Cardiac fibroblast (primary cell): ENCODE measurements at regions not wholly inside any gene's neighbourhood (a gene's known extent, or its start where the extent isn't known, plus 50 kb on each side); places are given as distances from the start of the nearest gene placed in this dataset.

ENCODE experiments used
- DNase-seq, 2 donors: peaks; one replicate each; pipeline versions ENCODE4 v3.0.0 to v3.0.0-alpha.2; 2010; ENCODE audit warnings: low read depth in 2 of 2
- H3K4me3 ChIP-seq, 2 donors: replicated peaks in 1 of 2; 1 replicate in 1 of 2; 2 replicates in 1 of 2; pipeline ENCODE4 v1.5.1; 2011; ENCODE audit warnings: low read depth in 2 of 2, low read length in 2 of 2, mild to moderate bottlenecking in 2 of 2, moderate library complexity in 1 of 2
- TF ChIP-seq, protein P1 (sequence below): IDR thresholded peaks from one replicate; pipeline ENCODE4 v1.5.1; 2011; ENCODE audit warnings: low read depth, mild to moderate bottlenecking, low read length, inconsistent platforms

DNA sequence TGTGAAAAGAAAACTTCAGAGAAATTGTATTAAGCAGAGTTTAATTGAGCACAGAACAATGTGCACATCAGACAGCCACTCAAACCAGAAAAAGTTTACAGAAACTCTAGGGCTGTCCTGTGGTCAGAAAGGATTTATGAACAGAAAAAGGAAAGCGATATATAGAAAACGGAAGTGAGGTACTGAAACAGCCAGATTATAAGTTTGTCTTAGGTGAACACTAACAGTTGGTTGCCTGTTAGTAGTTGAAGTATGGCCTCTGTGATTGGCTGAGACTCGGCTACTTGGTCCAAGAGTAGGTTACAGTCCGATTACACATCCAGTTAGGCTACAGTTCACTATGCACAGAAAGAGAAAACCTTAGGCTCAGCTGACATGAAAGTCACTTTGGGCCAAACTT is 1232.5 kb upstream of the RAG2 start:
- TF ChIP-seq, protein P1, sequence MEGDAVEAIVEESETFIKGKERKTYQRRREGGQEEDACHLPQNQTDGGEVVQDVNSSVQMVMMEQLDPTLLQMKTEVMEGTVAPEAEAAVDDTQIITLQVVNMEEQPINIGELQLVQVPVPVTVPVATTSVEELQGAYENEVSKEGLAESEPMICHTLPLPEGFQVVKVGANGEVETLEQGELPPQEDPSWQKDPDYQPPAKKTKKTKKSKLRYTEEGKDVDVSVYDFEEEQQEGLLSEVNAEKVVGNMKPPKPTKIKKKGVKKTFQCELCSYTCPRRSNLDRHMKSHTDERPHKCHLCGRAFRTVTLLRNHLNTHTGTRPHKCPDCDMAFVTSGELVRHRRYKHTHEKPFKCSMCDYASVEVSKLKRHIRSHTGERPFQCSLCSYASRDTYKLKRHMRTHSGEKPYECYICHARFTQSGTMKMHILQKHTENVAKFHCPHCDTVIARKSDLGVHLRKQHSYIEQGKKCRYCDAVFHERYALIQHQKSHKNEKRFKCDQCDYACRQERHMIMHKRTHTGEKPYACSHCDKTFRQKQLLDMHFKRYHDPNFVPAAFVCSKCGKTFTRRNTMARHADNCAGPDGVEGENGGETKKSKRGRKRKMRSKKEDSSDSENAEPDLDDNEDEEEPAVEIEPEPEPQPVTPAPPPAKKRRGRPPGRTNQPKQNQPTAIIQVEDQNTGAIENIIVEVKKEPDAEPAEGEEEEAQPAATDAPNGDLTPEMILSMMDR: no peak
- no peak for DNase-seq

DNA sequence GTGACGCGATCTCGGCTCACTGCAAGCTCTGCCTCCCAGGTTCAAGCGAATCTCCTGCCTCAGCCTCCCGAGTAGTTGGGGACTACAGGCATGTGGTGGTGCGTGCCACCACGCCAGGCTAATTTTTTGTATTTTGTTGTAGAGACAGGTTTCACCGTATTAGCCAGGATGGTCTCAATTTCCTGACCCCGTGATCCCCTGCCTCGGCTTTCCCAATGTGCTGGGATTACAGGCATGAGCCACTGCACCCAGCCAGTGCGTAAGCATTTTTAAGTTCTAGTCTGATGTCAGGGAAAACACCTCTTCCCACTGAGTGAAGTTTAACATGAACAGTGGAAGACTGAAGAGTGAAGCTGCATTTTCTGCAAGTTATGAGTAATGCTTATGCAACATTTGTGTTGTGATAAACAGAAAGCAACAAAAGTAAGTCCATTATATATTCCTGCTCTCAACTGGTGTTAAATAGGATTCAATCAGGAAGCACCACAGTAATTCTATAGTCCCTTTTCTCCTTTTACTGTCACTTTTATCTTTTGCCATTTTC is 1219.8 kb upstream of the RAG2 start:
- TF ChIP-seq, protein P1: no peak
- DNase-seq: peak; percentile 18 to 41
- no peak overlapping the region for H3K4me3 ChIP-seq

More for the DNA sequence above, 1232.5 kb upstream of the RAG2 start:
- H3K4me3 ChIP-seq: no peak overlapping the region

DNA sequence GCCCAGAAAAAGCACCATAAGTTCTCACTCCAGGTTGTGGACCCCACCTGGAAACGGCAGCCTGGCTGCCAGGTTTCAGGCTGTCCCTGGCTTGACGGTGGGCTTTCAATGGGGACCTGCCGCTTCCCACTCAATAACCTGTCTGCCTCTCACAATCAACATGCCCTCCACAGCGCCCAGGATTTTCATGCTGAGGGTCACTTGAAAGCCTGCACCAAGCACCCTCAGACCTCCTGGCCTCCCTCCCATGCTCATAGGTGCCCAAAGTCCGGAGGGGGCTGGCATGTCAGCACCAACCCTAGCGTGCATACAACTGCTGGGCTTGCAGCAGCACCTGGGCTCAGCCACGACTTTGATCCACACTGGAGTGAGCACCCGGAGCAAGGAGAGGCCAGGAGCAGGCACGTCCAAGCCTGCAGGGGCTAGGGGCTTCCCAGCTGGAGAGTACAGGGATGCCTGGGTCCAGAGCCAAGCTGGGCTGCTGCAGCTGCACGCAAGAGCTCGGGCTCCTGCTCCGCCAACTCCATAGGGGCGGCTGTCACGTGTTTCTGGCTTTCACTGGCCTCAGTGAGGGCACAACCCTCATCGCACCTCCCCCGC is 1214.3 kb upstream of the RAG2 start:
- TF ChIP-seq, protein P1: no peak
- H3K4me3 ChIP-seq: no peak overlapping the region
- DNase-seq: no peak

DNA sequence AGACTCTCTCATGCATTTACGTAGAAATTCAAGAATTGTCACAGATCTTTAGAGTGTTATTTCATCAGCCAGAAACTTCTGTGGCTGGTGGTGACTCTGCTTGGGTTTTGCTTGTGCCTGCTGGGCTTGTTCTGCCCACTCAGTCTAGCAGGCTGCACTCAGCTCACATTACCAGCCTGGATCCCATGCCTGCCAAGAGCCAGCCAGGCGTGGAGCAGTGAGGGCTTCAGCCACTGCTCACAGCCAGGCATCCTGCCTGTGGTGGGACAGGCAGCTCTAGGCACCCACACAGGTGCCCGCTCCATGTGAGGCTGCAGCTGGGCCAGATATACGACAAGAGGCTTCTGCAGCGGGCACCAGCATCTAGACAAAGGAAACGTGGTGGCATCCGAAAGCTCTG is 1213.3 kb upstream of the RAG2 start:
- no peak for DNase-seq
- no peak overlapping the region for H3K4me3 ChIP-seq
- TF ChIP-seq, protein P1: no peak

DNA sequence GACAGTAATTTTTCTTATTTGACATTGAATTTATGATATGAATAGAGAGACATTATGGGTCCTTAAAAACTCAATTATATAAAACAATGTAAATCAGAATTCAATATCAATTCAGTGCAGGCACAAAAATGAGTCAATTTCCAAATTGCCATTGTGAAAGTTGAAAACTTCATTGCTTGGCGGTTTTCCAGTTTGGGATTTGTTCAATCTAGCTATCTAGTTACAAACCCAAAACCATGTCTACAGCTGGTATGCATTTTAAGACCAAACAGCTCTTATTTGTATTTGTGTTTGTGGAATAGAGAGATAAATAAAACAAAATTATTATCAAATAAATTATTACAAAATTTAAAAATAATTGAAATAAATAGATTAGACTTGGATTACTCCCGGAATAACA is 1206.6 kb upstream of the RAG2 start:
- no peak overlapping the region for H3K4me3 ChIP-seq
- peak; percentile 15 to 19 for DNase-seq
- TF ChIP-seq, protein P1: no peak

DNA sequence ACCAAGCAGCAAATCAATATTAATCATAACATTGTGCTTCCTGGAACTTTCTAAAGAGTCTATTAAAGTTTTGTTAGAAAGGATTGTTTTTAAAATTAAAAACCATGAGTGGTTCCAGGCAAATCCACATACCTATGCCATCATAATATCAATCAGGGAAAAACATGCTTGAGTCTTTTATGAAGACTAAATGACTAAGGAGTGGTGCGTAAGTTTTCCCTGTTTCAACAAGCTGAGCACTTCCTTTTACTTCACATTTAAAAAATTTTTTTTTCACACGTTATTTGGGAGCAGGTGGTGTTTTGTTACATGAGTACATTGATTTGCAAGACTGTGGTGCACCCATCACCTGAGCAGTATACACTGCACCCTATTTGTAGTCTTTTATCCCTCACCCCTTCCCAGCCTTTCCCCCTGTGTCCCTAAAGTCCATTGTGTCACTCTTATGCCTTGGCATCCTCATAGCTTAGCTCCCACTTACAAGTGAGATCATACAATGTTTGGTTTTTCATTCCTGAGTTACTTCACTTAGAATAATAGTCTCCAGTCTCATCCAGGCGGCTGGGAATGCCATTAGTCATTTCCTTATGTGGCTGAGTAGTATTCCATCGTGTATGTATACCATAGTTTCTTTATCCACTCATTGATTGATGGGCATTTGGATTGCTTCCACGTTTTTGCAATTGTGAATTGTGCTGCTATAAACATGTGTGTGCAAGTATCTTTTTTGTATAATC is 1190.3 kb upstream of the RAG2 start:
- TF ChIP-seq, protein P1: no peak
- no peak overlapping the region for H3K4me3 ChIP-seq
- DNase-seq: peak; percentile 62 to 95
